ENCODE measurements at regions not wholly inside any gene's neighbourhood (a gene's known extent, or its start where the extent isn't known, plus 50 kb on each side); places are given as distances from the start of the nearest gene placed in this dataset.

DNA sequence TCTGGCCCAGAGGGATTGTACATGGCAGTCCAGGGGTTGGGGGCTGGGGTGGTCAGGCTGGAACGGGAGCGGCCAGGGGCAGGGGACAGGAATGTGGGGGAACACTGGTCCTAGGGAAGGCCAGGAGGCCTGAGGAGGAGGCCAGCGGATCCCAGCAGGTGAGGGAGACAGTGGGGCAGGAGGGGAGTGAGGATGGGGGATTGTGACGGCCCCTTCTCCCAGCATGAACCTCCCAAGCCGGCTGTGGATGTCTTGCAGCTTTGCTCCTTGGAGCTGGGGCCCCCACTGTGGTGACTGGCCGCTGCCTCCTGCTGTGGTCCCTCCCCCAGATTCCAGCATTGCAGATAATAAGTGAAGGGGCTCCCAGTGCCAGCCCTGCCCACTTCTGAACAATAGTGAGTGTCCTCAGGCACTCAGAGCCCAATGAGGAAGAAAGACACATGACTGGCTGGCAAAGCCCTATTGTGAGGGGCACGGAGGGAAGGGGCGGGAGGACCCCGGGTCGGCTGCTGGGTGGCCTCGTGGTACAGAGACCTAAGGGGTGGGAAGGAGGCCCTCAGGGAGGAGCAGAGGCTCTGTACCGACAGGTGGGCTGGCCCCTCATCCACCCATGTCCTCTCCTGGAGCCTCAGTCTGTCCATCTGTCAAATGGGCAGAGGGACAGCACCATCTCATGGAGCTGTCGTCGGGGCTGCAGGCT lies 215.0 kb downstream of the KIF26A start:
- TF ChIP-seq EZH2 (IDR thresholded peaks at IDR 0.05; ENCODE audit: borderline replicate concordance, low read depth, low read length, severe bottlenecking) = no peak
- TF ChIP-seq, protein P1, sequence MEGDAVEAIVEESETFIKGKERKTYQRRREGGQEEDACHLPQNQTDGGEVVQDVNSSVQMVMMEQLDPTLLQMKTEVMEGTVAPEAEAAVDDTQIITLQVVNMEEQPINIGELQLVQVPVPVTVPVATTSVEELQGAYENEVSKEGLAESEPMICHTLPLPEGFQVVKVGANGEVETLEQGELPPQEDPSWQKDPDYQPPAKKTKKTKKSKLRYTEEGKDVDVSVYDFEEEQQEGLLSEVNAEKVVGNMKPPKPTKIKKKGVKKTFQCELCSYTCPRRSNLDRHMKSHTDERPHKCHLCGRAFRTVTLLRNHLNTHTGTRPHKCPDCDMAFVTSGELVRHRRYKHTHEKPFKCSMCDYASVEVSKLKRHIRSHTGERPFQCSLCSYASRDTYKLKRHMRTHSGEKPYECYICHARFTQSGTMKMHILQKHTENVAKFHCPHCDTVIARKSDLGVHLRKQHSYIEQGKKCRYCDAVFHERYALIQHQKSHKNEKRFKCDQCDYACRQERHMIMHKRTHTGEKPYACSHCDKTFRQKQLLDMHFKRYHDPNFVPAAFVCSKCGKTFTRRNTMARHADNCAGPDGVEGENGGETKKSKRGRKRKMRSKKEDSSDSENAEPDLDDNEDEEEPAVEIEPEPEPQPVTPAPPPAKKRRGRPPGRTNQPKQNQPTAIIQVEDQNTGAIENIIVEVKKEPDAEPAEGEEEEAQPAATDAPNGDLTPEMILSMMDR (IDR thresholded peaks at IDR 0.05; ENCODE audit: borderline replicate concordance, extremely low read depth, low read length, poor library complexity, severe bottlenecking) = no peak
- Histone ChIP-seq H3K27me3 (ENCODE audit: insufficient read depth, low read length, poor library complexity) (no peaks in the 10 kb centered on the region), H3K9me3 (ENCODE audit: insufficient read depth, low read length, severe bottlenecking) (no peaks in the 10 kb centered on the region), H3K36me3 (ENCODE audit: insufficient read depth, low read length) (no peaks in the 10 kb centered on the region), H3K9ac (ENCODE audit: low read depth, low read length) (no peak overlapping the region), H3K4me1 (ENCODE audit: insufficient read depth, low read length) (no peaks in the 10 kb centered on the region), H3K4me3 (ENCODE audit: low read depth in 1 of 2, low read length in 2 of 2) (no peak overlapping the region), H3K4me2 (ENCODE audit: insufficient read depth, low read length) (no peak overlapping the region), H3K27ac (ENCODE audit: low read length) (no peak overlapping the region), H2AFZ (ENCODE audit: low read depth, low read length) (no peak overlapping the region), H3K79me2 (ENCODE audit: insufficient read depth, low read length) (no peaks in the 10 kb centered on the region), H4K20me1 (ENCODE audit: insufficient read depth, low read length) (peaks cover 8% of the 10 kb centered on the region; the same call in 1 of the 2 replicates)
- DNase-seq = no peak
- ATAC-seq (ENCODE audit: insufficient read depth, low read depth) = no peak

DNA sequence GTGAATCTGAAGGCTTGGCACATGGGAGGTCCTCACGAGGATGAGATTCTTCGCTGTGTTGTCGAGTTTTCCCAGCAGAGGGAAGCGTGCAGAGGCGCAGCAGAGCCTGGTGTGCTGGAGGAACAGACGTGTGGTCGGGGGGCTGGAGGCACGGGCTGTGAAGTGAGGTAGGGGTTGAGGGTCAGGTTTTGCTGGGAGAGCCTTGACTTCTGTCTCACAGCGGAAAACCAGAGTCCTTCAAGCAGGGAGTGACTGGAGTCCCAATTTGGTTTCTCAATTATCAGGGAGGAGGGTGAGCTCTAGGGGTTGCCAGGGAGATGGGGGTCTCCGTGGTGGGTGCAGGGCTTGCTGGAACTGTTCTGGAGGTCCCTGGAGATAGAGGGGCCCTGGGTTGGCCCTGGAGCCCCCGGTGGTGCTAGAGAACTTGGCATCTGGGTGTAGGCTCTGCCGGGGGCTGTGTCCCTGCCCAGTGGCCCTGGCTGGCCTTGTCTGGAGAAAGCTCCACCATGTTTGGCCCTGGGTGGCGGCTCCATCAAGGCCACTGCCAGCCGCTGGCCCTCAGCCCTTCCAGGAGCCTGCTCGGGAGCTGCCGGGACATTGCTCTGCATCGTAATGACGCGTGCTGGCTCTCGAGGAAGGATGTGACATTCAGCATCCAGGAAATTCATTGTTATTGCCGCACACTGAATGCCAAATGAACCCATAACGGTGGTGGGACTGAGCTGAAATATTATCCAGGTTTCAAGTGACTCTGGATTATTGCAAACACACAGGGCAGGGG lies 215.7 kb downstream of the KIF26A start:
- Histone ChIP-seq H3K36me3 (ENCODE audit: insufficient read depth, low read length) (no peaks in the 10 kb centered on the region), H3K4me2 (ENCODE audit: insufficient read depth, low read length) (no peak overlapping the region), H3K9me3 (ENCODE audit: insufficient read depth, low read length, severe bottlenecking) (no peaks in the 10 kb centered on the region), H3K27me3 (ENCODE audit: insufficient read depth, low read length, poor library complexity) (no peaks in the 10 kb centered on the region), H3K4me1 (ENCODE audit: insufficient read depth, low read length) (no peaks in the 10 kb centered on the region), H3K4me3 (ENCODE audit: low read depth in 1 of 2, low read length in 2 of 2) (no peak overlapping the region), H2AFZ (ENCODE audit: low read depth, low read length) (no peak overlapping the region), H4K20me1 (ENCODE audit: insufficient read depth, low read length) (peaks cover 10% of the 10 kb centered on the region; the same call in 1 of the 2 replicates), H3K79me2 (ENCODE audit: insufficient read depth, low read length) (no peaks in the 10 kb centered on the region), H3K27ac (ENCODE audit: low read length) (no peak overlapping the region), H3K9ac (ENCODE audit: low read depth, low read length) (no peak overlapping the region)
- ATAC-seq (ENCODE audit: insufficient read depth, low read depth) = no peak
- TF ChIP-seq, protein P1 (IDR thresholded peaks at IDR 0.05; ENCODE audit: borderline replicate concordance, extremely low read depth, low read length, poor library complexity, severe bottlenecking) = no peak
- no peak for TF ChIP-seq EZH2 (IDR thresholded peaks at IDR 0.05; ENCODE audit: borderline replicate concordance, low read depth, low read length, severe bottlenecking)
- DNase-seq = no peak

DNA sequence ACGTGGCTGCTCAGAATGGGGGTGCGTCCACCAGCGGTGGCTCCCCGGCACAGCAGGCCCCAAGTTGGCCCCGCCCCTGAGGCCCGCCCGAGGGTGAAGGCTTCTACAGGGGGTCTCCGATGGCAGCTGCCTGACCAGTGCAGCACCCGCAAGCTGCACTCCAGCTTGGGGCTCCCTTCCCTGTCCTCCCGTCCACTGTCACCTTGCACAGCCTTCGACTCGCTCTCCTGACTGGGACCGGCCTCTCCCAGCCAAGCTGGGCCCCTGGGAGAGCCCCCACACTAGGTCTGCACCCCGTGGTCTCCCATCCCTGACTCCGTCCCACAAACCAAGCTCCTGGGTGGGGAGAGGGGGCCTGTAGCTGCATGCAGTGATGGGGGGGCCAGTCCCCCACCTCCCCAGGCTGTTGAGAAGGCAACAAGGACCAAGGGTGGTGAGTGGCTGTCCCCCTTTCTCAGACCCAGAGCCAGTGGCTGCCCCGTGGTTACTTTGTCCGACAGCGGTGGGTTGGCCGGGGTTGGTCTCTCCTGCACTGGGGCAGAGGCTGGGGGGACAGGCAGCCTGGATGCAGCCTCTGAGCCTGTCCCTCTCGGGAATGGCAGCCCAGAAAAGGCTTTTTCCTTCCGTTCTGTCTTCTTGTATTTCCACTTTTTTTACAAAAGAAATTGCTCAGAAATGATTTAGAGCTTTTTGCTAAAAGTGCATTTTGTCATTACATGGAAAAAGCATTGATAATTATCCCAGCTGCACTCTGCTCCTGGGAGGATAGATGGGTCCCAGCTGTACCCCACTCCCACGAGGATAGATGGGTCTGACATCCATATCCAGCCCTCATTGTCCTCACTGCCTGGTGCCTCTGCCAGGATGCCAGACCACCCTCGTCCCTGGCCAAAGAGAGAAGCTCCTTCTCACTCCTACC lies 217.0 kb downstream of the KIF26A start:
- Histone ChIP-seq H3K79me2 (ENCODE audit: insufficient read depth, low read length) (no peaks in the 10 kb centered on the region), H3K27me3 (ENCODE audit: insufficient read depth, low read length, poor library complexity) (no peaks in the 10 kb centered on the region), H3K27ac (ENCODE audit: low read length) (no peak overlapping the region), H2AFZ (ENCODE audit: low read depth, low read length) (no peak overlapping the region), H3K9ac (ENCODE audit: low read depth, low read length) (no peak overlapping the region), H3K4me2 (ENCODE audit: insufficient read depth, low read length) (no peak overlapping the region), H3K9me3 (ENCODE audit: insufficient read depth, low read length, severe bottlenecking) (no peaks in the 10 kb centered on the region), H3K4me1 (ENCODE audit: insufficient read depth, low read length) (no peaks in the 10 kb centered on the region), H4K20me1 (ENCODE audit: insufficient read depth, low read length) (peaks cover 10% of the 10 kb centered on the region; the same call in 1 of the 2 replicates), H3K4me3 (ENCODE audit: low read depth in 1 of 2, low read length in 2 of 2) (no peak overlapping the region), H3K36me3 (ENCODE audit: insufficient read depth, low read length) (no peaks in the 10 kb centered on the region)
- DNase-seq (no peak), ATAC-seq (ENCODE audit: insufficient read depth, low read depth) (no peak)
- TF ChIP-seq, protein P1 (IDR thresholded peaks at IDR 0.05; ENCODE audit: borderline replicate concordance, extremely low read depth, low read length, poor library complexity, severe bottlenecking) = no peak
- TF ChIP-seq EZH2 (IDR thresholded peaks at IDR 0.05; ENCODE audit: borderline replicate concordance, low read depth, low read length, severe bottlenecking) = no peak
